Brain microvascular endothelial cell (primary cell): ENCODE measurements at regions not wholly inside any gene's neighbourhood (a gene's known extent, or its start where the extent isn't known, plus 50 kb on each side); places are given as distances from the start of the nearest gene placed in this dataset.

Experiments
- DNase-seq: peaks from one replicate; pipeline ENCODE4 v3.0.0-alpha.2; 2020
- H3K27ac ChIP-seq: fragments of 250-450 bp; sonication (Bioruptor Pico); 2 replicates; pipeline ENCODE4 v1.5.1; 2020; ENCODE audit warnings: mild to moderate bottlenecking, moderate library complexity
- H3K27me3 ChIP-seq: fragments of 250-450 bp; sonication (Bioruptor Pico); replicated peaks from 2 replicates; pipeline ENCODE4 v1.5.1; 2020; ENCODE audit warnings: mild to moderate bottlenecking
- H3K36me3 ChIP-seq: fragments of 250-450 bp; sonication (Bioruptor Pico); replicated peaks from 2 replicates; pipeline ENCODE4 v1.5.1; 2020; ENCODE audit warnings: mild to moderate bottlenecking
- H3K4me3 ChIP-seq: 2 replicates; pipeline ENCODE4 v1.5.1; 2011; ENCODE audit warnings: low read depth, mild to moderate bottlenecking, control low read depth, low read length, moderate library complexity
- CTCF ChIP-seq: IDR thresholded peaks from 2 replicates; pipeline ENCODE4 v1.5.1; 2011; ENCODE audit warnings: low read depth, mild to moderate bottlenecking, moderate library complexity, low read length, control low read depth, inconsistent platforms; ENCODE audit errors: missing control alignments
- in situ Hi-C: cut with HindIII; loops from 2 replicates; pipeline ENCODE4 v1.10.0; 2017; ENCODE audit warnings: low sequenced_read_pairs, low pct_ligation_motif_present

DNA sequence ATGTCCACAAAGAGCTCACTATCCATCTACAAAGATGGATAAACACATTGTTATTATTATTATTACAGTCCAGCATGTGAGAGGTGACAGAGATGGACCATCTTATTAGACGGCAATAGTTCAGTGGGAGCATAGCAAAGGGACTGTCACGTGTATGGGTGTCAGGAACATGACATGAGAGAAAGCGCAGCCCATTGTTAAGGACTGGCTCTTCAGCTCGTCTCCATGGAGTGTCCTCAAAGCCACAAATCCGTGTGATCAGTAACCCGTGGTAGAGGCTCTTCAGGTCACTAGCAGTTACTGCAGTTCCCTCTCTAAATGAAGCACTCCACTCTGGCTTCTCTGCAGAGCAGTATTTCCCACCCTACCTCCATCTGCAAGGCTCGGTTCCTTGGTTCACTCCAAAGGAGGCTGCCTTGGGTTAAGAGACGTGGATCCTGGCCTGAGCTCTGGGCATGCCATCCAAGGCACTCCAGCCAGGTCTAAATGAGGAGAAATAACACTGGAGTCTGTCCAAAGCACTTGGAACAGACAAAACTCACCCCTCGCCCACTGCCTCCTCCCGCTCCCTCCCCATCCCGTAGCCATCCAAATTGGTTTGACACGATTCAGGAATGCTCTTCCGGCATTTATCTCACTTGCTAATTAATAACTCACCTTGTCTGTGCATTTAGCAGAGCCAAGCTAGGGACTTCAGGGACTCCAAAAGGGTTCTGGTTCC, 122.3 kb upstream of the WWC1 start:
- no peaks in the 10 kb centered on the region for H3K27me3 ChIP-seq
- no peak overlapping the region for H3K27ac ChIP-seq
- H3K4me3 ChIP-seq = no peak overlapping the region
- DNase-seq = no peak
- no peak for TF ChIP-seq CTCF
- in situ Hi-C loops = no loop called here
- H3K36me3 ChIP-seq = no peaks in the 10 kb centered on the region

GRCh38 chr5:168169791-168170190, 121.7 kb upstream of the WWC1 start:
- Histone ChIP-seq H3K36me3 (no peaks in the 10 kb centered on the region), H3K27me3 (no peaks in the 10 kb centered on the region), H3K27ac (no peak overlapping the region), H3K4me3 (no peak overlapping the region)
- no peak for DNase-seq
- TF ChIP-seq CTCF = no peak
- in situ Hi-C loops = no loop called here

GRCh38 chr5:168171901-168172759, 119.3 kb upstream of the WWC1 start:
- in situ Hi-C loops = no loop called here
- H3K27ac ChIP-seq = no peak overlapping the region
- no peaks in the 10 kb centered on the region for H3K27me3 ChIP-seq
- no peak for DNase-seq
- no peak overlapping the region for H3K4me3 ChIP-seq
- no peak for TF ChIP-seq CTCF
- H3K36me3 ChIP-seq = no peaks in the 10 kb centered on the region

GRCh38 chr5:168172760-168173223, 118.7 kb upstream of the WWC1 start:
- H3K4me3 ChIP-seq = no peak overlapping the region
- TF ChIP-seq CTCF = no peak
- in situ Hi-C loops = no loop called here
- H3K27ac ChIP-seq = no peak overlapping the region
- no peak for DNase-seq
- no peaks in the 10 kb centered on the region for H3K27me3 ChIP-seq
- H3K36me3 ChIP-seq = no peaks in the 10 kb centered on the region

- DNase-seq = no peak
- no peak for TF ChIP-seq CTCF
- Histone ChIP-seq H3K27me3 (no peaks in the 10 kb centered on the region), H3K27ac (no peak overlapping the region), H3K36me3 (no peaks in the 10 kb centered on the region), H3K4me3 (no peak overlapping the region)
- in situ Hi-C loops = no loop called here
These were observed 117.1 kb upstream of the WWC1 start for GRCh38 chr5:168174376-168174775.
